Hepatocyte (in vitro differentiated cells): ENCODE measurements at regions not wholly inside any gene's neighbourhood (a gene's known extent, or its start where the extent isn't known, plus 50 kb on each side); places are given as distances from the start of the nearest gene placed in this dataset.

Source experiments
- CTCF ChIP-seq: fragments of 200-600 bp; sonication (generic); IDR thresholded peaks from 2 replicates; pipeline ENCODE4 v1.5.1; 2016; ENCODE audit warnings: antibody characterized with exemption, mild to moderate bottlenecking; ENCODE audit not compliant: poor library complexity
- EZH2 ChIP-seq: fragments of 200-600 bp; sonication (generic); IDR thresholded peaks from 2 replicates; pipeline ENCODE4 v1.6.1; 2016; ENCODE audit warnings: antibody characterized with exemption, mild to moderate bottlenecking, borderline replicate concordance
- EZH2phosphoT487 ChIP-seq: fragments of 200-600 bp; sonication (generic); IDR thresholded peaks from one replicate; pipeline ENCODE4 v1.6.1; 2018; ENCODE audit warnings: antibody characterized with exemption, mild to moderate bottlenecking, low read depth, moderate library complexity; ENCODE audit not compliant: unreplicated experiment, severe bottlenecking

- TF ChIP-seq EZH2, result no peak
- no peak for TF ChIP-seq CTCF
- no peak for TF ChIP-seq EZH2phosphoT487
These were observed 281.9 kb upstream of the DPH6 start for GRCh38 chr15:35827911-35828310.
